ENCODE measurements at regions not wholly inside any gene's neighbourhood (a gene's known extent, or its start where the extent isn't known, plus 50 kb on each side); places are given as distances from the start of the nearest gene placed in this dataset.

GRCh38 chr7:119377861-119378260, 895.1 kb upstream of the KCND2 start:
- DNase-seq (ENCODE audit: insufficient read length, low spot score) = no peak
- no peak for TF ChIP-seq POLR2A (IDR thresholded peaks at IDR 0.05; ENCODE audit: low read depth, low read length)
- no peak for FAIRE-seq

GRCh38 chr7:119382726-119383125, 890.2 kb upstream of the KCND2 start:
- no peak for FAIRE-seq
- no peak for TF ChIP-seq POLR2A (IDR thresholded peaks at IDR 0.05; ENCODE audit: low read depth, low read length)
- DNase-seq (ENCODE audit: insufficient read length, low spot score) = no peak

DNA sequence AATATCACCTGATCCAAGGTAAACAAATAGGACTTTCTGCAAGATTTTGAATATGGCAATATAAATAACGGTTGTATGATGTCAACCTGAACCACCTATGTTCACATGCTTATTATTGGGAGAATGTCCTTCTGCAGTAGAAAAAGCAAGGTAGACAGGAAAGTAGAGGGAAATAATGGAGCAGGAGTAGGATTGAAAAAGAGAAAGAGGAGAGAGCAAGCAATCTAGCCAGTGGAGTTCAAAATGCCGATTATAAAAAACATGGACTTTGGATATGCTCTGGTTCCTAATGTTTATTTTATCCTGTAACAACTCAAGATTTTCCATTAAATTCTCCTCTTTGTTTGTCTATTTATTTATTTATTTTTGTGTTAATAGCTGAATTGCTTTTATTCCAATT, 878.0 kb upstream of the KCND2 start:
- DNase-seq (ENCODE audit: insufficient read length, low spot score) (no peak), FAIRE-seq (no peak)
- no peak for TF ChIP-seq POLR2A (IDR thresholded peaks at IDR 0.05; ENCODE audit: low read depth, low read length)

DNA sequence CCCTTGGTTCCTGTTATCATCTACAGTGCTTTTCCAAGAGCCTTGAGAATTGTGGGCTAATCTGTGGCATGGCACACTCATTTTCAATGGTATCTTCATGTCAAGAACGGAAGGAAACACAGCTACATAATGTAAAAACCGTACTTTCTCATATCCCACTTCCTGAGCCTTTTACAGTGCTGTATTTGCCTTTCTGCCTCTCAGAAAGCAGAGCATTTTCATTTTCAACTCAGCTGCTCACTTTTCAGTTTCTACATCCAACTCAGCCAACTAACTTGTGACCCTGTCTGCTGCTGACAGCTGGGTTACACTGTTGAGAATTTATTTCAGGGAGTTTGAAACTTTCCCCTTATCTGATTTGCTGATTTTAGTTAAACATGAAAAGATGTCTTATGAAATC, 875.8 kb upstream of the KCND2 start:
- no peak for DNase-seq (ENCODE audit: insufficient read length, low spot score)

DNA sequence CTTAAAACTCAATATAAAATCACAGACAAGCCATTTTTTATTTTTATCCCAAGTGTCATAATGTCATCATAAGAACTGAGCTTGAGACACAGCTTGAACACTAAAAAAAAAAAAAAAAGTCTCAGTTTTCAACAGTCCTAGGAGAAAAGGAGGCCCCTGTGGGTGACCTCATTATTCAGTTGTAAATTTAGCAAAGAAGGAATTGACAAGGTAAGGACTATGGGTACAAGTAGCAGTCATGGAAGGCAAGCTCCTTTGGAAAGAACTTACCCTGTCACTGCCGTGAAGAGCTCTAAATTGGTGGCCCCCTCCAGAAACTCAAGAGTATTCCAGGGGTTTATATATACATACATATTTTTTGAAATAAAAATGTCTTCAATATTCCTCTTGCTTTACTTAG, 864.4 kb upstream of the KCND2 start:
- DNase-seq (ENCODE audit: insufficient read length, low spot score) (no peak), FAIRE-seq (no peak)
- no peak for TF ChIP-seq POLR2A (IDR thresholded peaks at IDR 0.05; ENCODE audit: low read depth, low read length)

More for the DNA sequence above, 875.8 kb upstream of the KCND2 start:
- TF ChIP-seq POLR2A (IDR thresholded peaks at IDR 0.05; ENCODE audit: low read depth, low read length) = no peak
- no peak for FAIRE-seq

DNA sequence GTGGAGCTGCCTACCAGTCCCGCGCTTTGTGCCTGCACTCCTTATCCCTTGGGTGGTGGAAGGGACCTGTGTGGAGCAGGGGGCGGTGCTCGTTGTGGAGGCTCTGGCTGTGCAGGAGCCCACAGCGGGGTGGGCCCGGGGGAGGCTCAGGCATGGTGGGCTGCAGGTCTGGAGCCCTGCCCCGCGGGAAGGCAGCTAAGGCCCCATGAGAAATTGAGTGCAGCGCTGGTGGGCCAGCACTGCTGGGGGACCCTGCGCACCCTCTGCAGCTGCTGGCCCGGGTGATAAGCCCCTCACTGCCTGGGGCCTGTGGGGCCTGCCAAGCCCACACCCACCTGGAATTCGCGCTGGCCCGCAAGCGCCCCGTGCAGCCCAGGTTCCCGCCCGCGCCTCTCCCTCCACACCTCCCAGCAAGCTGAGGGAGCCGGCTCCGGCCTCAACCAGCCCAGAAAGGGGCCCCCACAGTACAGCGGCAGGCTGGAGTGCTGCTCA, 859.6 kb upstream of the KCND2 start:
- TF ChIP-seq POLR2A (IDR thresholded peaks at IDR 0.05; ENCODE audit: low read depth, low read length) = no peak
- FAIRE-seq = no peak
- no peak for DNase-seq (ENCODE audit: insufficient read length, low spot score)

DNA sequence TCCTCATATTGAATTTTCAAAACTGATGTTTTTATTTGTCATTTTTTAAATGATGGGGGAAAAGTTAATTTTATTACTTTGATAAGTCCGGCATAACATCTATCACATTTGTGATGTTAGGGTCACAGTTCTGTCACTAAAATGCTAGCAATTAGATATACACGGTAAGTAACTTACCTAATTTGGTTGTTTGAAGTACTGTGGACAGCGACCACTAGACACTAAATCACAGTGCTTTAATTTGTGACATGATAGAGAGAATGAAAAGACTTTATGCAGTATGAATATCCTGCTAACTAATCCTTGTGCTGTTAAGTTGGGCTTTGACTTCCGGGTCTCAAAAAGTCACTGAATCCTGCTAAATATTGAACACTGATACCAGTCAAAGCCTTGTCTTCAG, 857.3 kb upstream of the KCND2 start:
- DNase-seq (ENCODE audit: insufficient read length, low spot score) (no peak), FAIRE-seq (no peak)
- TF ChIP-seq POLR2A (IDR thresholded peaks at IDR 0.05; ENCODE audit: low read depth, low read length) = no peak

GRCh38 chr7:119421657-119422056, 851.3 kb upstream of the KCND2 start:
- no peak for DNase-seq (ENCODE audit: insufficient read length, low spot score)
- TF ChIP-seq POLR2A (IDR thresholded peaks at IDR 0.05; ENCODE audit: low read depth, low read length) = no peak
- FAIRE-seq = no peak

DNA sequence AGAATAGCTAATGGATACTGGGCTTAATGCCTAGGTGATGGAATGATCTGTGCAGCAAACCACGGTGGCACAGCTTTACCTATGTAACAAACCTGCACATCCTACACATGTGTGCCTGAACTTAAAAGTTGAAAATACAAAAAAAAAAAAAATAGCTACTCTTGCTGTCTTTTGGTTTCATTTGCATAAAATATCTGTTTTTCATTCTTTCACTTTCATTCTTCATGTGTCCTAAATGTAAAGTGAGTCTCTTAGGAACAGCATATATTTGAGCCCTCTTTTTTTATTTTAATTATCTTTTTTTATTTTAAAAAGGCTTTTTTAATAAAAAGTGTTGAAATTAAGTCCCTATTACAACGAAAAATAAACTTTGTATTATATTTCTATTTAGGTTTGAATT, 836.1 kb upstream of the KCND2 start:
- no peak for TF ChIP-seq POLR2A (IDR thresholded peaks at IDR 0.05; ENCODE audit: low read depth, low read length)
- DNase-seq (ENCODE audit: insufficient read length, low spot score) (no peak), FAIRE-seq (no peak)

- DNase-seq (ENCODE audit: insufficient read length, low spot score) = no peak
- FAIRE-seq = no peak
- no peak for TF ChIP-seq POLR2A (IDR thresholded peaks at IDR 0.05; ENCODE audit: low read depth, low read length)
Measured at GRCh38 chr7:119438315-119438714, 834.7 kb upstream of the KCND2 start.

GRCh38 chr7:119439192-119439591, 833.8 kb upstream of the KCND2 start:
- DNase-seq (ENCODE audit: insufficient read length, low spot score) (no peak), FAIRE-seq (no peak)
- no peak for TF ChIP-seq POLR2A (IDR thresholded peaks at IDR 0.05; ENCODE audit: low read depth, low read length)

GRCh38 chr7:119452401-119452800, 820.6 kb upstream of the KCND2 start:
- no peak for DNase-seq (ENCODE audit: insufficient read length, low spot score)
- FAIRE-seq = no peak
- TF ChIP-seq POLR2A (IDR thresholded peaks at IDR 0.05; ENCODE audit: low read depth, low read length) = no peak

DNA sequence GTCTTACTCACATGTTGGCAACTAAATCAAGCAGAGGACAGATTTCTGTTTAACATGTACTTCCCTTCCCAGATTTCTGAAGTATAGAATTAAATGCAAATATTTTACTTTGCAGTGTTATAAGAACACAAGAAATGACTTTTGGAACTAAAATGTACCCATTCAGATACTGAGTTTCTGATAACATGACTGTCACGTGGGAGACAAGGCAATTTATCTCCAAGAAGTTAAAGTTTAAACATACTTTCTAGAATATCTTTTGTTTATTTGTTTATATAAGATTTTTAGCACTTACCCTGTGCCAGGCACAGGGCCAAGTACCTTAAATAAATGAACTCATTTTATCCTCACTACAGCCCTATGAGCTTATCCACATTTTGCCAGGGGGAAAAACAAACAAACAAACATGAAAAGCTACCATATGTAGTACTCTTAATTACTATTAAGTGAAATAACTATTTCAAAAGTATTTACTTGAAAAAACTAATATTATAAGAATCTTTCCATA, 807.1 kb upstream of the KCND2 start:
- no peak for DNase-seq (ENCODE audit: insufficient read length, low spot score)

GRCh38 chr7:119472408-119473038, 800.5 kb upstream of the KCND2 start:
- TF ChIP-seq POLR2A (IDR thresholded peaks at IDR 0.05; ENCODE audit: low read depth, low read length) = no peak
- FAIRE-seq (no peak), DNase-seq (ENCODE audit: insufficient read length, low spot score) (no peak)

More for the DNA sequence above, 807.1 kb upstream of the KCND2 start:
- TF ChIP-seq POLR2A (IDR thresholded peaks at IDR 0.05; ENCODE audit: low read depth, low read length) = no peak
- no peak for FAIRE-seq

GRCh38 chr7:119482209-119482608, 790.8 kb upstream of the KCND2 start:
- TF ChIP-seq POLR2A (IDR thresholded peaks at IDR 0.05; ENCODE audit: low read depth, low read length) = no peak
- peak; percentile 93 for FAIRE-seq

More at GRCh38 chr7:119482209-119482608, 790.8 kb upstream of the KCND2 start:
- DNase-seq (ENCODE audit: insufficient read length, low spot score) = peak; percentile 19

Data from H54 (cell line).